Posterior vena cava (tissue), 2 donors: ENCODE measurements at regions not wholly inside any gene's neighbourhood (a gene's known extent, or its start where the extent isn't known, plus 50 kb on each side); places are given as distances from the start of the nearest gene placed in this dataset.
"Not testable (repeated sequence)": the region's sequence is repeated elsewhere in the genome, so short reads cannot be mapped to it uniquely, and the experiment has no call there.

Source experiments
- DNase-seq: peaks from one replicate; pipeline ENCODE4 v3.0.0-alpha.2; 2020; ENCODE audit warnings: low spot score
- intact Hi-C, 2 donors: fragments of 100-400 bp; cut with DNase I; formaldehyde crosslinking; loops; one replicate each; pipeline versions ENCODE4 v1.14.1 to v1.14.2; 2022 to 2023
- donor health status: DM: yes; HTN: yes; CAD: no.
- donor health status: DM: yes; HTN: yes; CAD: no.

DNA sequence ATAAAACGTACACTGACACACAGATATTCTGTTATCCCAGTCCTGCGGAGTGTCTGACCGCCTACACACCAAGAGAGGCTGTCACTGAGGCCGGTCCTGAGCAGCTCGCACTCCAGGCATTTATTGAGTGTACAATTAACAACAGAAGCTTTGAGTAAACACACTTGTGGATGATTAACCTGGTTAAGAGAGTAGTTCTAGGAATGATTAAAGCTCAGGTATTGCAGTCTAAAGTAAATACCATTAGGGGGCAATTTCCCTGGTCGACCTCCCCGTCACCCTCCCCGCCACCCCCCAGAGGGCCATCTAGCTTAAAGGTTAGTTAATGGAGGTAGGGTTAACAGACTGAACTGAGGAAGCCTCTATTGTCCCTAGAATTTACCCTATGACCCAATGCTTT is 1278.5 kb downstream of the NSUN3 start:
- no peak for DNase-seq
- intact Hi-C loops, result no loop called here

DNA sequence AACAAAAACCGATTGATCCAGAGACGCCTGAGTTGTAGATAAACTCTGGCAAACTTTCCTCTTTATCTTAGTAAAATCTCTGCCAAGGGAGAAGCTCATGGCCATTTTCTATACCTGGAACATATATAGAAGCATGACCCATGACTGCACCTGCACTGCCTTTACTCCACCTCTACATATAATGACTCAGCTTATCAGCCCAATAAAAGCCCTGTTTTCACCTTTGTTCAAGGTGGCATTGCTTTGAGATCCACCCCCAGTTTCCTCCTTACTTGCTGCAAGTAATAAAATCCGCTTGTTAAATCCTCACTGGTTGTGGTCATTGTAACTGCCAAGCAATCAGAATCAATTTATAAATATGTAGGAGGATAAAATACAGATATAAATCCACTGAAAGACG is 1280.4 kb downstream of the NSUN3 start:
- intact Hi-C loops, result no loop called here

DNA sequence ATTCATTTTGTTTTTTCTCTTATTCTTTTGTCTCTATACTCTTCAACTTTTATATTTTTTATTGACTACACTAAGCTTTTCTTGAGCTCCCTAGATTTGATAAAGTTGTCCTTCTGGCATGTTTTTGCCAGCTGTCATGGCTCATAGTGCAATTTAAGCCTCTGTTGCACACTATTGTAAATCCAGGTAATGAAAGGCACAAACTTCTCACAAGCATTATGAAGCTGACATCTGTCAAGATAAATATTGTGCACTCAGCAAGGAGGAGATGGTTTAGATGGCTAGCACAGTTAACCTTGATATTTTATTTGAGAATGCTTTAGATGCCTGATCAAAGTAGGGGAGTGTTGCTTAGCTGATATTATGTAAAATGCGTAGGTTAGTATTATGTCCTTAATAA is 1280.9 kb downstream of the NSUN3 start:
- intact Hi-C loops, result no loop called here
- no peak for DNase-seq

More for the DNA sequence above, 1280.4 kb downstream of the NSUN3 start:
- DNase-seq, result no peak

DNA sequence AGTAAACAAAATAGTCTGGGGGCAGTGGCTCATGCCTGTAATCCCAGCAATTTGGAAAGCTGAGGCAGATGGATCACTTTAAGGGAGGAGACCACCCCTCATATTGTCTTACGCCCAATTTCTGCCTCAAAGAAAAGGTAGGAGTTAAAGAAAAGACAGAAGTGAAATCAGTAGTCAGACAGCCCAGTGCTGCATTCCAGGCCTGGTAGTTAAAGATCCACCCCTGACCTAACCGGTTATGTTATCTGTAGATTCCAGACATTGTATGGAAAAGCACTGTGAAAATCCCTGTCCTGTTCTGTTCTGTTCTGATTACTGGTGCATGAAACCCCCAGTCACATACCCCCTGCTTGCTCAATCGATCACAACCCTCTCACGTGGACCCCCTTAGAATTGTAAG is 1285.1 kb downstream of the NSUN3 start:
- intact Hi-C loops, DNase-seq: not testable (repeated sequence)

DNA sequence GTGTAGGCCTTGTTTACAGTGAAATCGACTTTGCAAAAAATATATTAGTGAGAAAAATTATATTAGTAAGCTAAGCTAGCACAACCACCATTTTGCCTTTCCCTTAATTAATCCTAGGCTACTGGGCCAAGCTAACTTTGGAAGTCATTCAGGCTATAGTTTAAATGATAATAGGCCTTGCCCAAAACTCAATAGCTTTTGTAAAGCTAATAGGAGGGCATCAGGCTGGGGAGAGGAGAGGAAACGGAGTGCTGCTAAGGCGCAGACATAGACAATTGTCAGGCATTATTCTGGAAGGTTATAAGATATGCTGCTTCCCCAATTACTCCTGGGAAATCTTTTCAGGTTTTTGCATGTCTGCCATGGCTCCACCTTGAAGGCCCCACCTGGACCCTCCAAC is 1286.0 kb downstream of the NSUN3 start:
- DNase-seq, result no peak
- intact Hi-C loops, result no loop called here

DNA sequence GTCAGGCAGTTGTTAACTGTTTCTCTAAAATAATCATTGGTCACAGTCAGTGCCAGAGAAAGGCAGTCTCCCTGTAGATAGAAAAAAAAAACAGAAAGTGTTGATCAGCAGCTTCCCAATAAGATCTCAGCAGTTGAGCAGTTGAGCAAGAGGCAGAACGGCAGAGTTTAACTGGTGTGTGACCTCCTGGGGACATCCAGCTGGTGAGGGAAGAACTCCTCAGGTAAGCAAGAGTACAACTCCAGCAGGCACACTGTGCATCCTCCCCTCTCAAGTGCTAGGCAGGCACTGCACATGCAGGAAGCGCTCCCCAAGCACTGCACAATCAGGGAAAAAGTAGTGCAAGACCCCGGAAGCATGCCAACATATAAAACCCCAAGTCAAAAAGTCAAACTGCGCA is 1287.2 kb downstream of the NSUN3 start:
- intact Hi-C loops, result no loop called here
- no peak for DNase-seq

DNA sequence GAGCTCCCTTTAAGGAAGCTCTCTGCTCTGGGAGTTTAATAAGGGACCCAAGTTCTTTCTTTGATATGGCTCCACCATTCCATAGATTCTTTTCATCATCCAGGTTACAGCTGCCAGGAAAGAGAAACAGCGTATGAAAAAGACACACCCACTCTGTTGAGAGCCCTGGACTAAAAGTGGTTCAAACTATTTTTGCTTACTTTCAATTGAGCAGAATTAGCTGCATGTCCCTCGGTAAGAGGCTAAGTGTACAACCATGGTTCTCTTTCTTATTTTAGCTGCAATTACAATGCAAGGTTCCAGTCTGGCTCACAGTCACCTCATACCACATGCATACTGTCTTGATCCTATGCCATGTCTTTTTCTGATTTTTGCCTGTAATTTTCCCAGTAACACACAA is 1288.3 kb downstream of the NSUN3 start:
- intact Hi-C loops, result no loop called here
- DNase-seq, result no peak

DNA sequence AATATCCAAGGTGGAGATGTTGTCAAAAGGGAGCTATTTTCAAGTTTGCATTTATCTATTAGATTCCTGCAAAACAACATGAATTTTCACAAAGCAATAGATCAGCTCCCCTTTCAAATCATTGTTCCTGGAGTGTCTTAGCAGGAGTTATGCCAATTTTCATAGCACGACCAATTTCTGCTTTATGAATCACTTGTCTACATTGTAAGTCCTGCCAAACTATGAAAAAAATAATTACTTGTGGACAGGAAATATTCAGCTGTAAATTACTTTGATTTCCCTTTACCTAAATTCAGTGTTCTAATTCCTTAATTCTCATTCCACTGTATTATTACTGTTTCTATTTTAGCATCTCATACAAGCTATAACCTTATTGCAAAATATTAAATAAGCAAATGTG is 1289.6 kb downstream of the NSUN3 start:
- intact Hi-C loops, result no loop called here

DNA sequence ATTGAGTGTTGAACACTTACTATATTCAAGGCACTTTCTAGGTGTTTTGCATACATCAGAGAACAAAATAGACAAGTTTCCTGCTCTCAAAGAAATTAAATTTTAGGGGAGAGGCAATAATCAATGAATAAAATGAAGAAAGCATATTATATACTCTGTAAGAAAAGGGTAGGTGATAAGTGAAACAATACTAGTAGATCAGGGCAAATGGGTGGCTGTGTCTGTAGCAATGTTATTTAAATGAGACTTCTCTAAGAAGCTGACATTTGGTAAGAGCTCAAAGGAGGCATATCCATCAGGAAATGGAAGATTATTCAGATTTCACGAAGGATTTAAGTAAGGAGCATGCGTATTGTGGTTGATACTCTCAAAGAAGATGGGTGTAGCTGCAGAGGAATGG is 1291.6 kb downstream of the NSUN3 start:
- intact Hi-C loops, result no loop called here
- no peak for DNase-seq

More for the DNA sequence above, 1289.6 kb downstream of the NSUN3 start:
- no peak for DNase-seq

DNA sequence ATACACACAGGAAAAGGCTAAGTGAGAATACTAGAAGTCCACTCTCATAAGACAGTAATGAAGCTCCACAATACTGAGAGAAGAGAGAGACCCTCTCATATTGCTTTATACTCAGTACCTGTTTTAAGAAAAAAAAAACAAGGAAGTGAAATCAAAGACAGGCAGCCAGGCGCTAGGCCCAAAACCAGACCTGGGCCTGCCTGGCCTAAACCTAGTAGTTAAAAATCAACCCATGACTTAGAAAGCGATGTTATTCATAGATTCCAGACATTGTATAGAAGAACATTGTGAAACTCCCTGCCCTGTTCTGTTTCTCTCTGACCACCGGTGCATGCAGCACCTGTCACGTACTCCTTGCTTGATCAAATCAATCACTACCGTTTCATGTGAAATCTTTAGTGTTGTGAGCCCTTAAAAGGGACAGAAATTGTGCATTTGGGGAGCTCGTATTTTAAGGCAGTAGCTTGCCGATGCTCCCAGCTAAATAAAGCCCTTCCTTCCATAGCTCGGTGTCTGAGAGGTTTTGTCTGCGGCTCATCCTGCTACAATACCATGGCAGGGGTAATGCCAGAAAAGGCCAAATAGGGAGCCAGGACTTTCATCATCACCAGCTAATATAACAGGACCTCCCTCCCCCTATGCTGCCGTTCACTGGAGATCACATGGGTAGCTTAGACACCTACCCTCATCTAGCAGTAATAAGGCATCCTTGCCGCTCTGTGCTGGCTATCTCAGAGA is 1294.1 kb downstream of the NSUN3 start:
- intact Hi-C loops, result no loop called here

DNA sequence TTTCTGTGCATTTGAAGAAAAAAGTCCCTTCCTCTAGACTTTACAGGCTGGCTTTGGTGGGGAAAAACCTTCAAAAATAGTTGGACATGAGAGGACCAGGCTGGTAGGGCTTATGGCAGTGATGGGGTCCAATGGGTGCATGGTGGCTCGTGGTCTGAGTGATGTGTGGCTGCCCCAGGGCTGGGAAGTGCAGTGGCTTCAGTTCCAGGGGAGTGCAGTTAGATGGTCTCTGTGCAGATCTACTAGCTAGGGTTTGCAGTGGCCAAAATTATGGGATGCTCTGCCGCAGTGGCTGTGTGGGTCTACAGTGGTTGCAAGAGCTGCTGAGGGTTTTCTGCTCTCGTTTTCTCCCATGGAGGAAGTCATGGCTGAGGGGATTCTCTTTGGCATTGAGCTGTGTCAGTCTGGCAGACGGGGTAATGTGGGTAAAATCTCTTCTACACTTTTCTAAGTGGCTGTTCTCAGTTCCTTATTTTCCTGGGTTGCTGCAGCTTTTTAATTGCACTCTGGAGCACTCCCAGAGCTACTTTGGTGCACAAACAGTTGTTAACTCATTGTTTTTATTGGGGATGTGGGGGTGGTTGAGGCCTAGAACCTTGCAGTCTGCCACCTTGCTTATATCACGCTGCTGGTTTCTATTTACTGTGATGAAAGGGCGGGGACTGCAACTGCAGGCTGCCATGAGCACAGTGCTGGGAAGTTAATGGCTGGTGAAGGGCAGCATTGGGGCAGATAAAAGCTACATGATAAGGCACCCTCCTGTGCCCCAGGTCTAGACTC is 1324.6 kb downstream of the NSUN3 start:
- no peak for DNase-seq
- intact Hi-C loops, result no loop called here

More for the DNA sequence above, 1294.1 kb downstream of the NSUN3 start:
- DNase-seq, result no peak

DNA sequence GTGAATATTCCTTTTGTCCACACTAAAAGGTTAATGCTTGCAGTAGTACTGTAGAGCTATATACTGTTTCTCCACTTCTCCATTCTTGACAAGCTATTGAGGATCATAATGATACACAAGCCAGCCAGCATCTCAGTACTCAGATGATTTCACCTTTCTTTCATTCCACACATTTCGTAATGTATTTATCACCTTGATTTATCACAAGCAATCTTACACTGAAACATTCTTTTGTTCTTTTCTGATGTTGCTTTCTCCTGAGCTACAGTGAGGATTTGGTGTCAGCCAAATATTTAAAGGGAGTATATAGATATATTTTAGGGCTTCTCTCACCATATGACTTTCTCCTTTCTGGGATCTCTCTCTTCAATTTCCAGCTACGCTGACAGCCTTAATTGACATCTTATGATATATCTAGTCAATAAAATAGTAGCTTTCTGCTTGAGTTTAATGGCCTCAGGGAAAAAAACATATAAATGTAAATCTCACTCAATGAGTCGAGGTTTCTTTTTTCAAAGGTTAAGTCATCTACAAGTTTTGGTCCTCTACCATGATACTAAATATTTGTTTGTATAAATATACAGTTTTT is 1327.0 kb downstream of the NSUN3 start:
- intact Hi-C loops, result no loop called here
- no peak for DNase-seq

DNA sequence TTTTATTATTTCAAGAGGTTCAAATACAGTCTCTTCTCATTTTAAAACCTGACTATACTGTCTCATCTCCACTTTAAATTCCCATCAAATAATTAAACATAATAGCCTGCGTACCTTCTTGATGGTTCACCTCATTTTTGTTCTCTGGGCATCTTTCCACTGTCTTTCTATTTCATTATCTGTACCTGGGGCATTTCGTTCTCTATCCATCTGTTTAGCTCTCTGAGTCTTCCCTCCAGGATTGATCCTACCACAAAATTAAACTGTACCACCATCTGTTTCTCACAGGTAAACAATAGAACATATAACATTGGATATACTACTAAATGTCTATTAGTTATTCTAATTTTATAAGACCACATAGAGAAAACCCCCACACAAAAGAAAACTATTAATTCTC is 1331.4 kb downstream of the NSUN3 start:
- intact Hi-C loops, result no loop called here
- no peak for DNase-seq

DNA sequence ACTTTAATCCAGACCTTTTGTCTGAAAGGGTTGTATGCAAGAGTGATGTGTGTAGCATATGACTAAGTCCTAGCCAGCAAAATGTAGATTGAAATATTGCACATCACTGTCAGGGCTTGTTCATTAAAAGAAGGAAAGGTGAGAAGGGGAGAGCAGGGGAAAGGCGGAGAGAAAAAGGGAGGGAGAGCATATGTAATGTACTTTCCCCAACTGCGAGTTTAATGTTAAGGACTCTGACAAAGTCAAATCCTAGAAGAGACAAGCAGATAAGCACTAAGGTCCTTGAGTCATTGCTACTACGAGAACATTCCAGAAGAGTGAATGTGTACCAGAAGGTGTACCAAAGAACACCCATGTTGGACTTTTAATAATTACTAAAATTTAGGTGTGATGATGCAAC is 1336.7 kb downstream of the NSUN3 start:
- intact Hi-C loops, result no loop called here
- DNase-seq, result no peak

DNA sequence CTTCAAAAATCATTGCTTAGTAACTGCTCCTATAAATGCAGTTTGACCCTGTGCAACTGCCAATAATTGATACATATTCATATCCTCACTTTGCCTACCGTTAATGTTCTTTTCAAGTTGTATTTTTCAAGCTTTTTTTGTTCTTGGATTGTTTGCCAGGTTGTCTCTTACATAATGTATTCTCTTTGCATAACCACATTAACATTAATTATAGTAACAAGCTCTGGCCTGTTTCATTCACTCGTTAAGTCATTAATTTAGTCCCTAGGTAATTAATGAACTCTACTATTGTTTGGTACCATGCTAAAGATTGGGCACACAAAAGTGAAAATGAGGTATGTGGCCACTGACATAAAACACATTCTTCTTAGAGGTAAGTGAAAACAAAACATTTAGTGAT is 1338.8 kb downstream of the NSUN3 start:
- DNase-seq, result no peak
- intact Hi-C loops, result no loop called here

DNA sequence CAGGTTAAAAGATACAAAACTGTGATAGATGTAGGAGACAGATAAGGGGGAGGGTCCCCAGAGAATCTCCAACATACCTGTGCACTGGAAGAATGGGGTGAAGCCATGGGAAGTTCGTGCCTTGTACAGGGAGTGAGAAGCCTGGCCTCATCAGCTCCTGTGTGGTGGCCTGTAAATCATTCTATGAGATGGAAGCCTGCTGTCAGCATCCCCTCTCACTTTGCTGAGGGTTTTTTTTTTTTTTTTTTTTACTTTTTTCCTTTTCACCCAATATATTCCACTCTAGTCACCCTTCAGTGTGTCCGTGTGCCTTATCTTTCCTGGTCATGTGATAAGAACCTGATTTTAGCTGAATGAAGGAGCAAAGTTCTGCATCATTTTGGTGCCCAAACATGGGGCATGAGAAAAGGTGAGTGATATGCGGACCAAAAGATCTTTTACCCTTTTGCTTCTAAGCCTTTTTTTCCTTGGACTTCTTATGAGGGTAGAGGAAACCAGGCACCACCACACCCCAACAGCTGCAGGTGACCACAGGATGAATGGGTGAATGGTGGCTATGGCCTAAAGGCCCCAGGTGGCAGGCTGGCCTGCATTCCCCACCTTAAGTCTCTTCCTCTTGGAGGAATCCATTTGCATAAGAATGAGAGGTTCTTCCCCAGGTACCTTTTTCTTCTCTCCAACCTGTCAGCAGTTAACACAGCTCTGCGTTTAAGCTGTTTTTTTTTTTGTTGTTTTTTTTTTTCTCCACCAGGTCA is 1345.0 kb downstream of the NSUN3 start:
- no peak for DNase-seq
- intact Hi-C loops, result no loop called here

DNA sequence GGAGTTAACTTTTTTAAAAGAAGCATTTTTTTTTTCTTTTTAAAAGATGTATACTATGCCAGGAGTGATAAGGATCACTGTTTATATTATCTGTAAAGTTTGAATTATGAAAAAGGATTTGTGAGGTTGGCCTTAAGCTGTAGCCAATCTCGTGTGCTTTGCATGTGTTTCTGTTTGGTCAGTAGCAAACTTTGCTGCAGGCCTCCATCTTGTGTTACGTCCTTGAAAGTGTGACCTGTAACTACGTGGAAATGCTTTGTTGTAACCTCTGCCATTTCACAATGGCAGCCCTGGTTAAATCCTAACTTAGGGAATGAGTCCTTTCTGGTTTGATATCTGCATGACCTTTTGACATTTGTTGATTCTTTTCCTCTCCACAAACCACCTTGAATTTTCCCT is 1345.6 kb downstream of the NSUN3 start:
- intact Hi-C loops, result no loop called here
- no peak for DNase-seq

DNA sequence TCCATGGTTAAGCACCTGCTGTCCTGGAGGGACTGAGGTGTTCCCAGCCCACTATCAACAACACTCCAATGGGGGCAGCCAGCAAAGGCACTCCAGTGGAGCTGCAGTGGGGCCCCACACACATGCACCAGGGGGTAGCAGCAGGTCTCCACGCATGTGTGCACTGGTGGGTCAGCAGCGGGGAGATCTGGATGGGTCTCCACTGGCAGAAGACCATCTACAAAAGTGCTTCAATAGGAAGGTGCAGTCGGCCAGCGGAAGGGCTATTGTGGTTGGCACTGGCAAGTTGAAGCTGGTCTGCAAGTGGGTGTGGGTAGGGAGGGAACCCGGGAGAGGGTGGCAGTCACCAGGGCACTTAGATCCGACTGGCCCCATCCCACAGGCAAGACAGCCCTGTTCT is 1355.4 kb downstream of the NSUN3 start:
- intact Hi-C loops, result loop anchor here in 1 of 2 donors (10.0 kb wide), 1 partner anchor 57 kb away; no protein-coding TSS in a partner anchor
- no peak for DNase-seq

DNA sequence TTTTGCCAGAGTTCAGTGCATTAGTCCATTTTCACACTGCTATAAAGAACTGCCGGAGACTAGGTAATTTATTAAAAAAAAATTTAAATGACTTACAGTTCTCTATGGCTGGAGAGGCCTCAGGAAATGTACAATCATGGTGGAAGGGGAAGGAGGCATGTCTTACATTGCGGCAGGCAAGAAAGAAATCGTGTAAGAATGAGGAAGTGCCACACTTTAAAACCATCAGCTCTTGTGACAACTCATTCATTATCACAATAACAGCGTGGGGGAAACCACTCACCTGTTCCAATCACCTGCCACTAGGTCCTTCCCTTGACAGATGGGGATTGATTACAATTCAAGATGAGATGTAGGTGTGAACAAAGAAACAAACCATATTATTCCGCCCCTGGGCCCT is 1361.4 kb downstream of the NSUN3 start:
- intact Hi-C loops, result no loop called here
- no peak for DNase-seq

DNA sequence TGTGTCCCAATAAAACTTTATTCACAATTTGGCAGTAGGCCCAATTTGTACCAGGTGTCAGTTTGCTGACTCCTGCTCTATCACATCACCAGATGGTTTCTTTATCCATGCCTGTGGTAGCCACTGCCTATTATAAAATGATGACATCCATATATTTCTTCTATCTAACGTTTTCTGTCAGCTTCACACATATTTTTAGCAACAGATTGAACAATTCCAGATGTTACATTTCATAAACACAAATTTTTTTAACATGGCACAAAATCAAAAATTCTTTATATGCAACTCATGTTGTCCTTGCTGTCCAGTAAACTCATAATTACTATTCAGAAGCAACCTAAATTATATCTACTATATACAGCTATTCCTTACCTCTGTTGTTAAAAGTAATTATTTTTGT is 1371.6 kb downstream of the NSUN3 start:
- intact Hi-C loops, result no loop called here

More for the DNA sequence above, 1371.6 kb downstream of the NSUN3 start:
- DNase-seq, result no peak
